NCI-H1105 (cell line): ENCODE measurements at regions not wholly inside any gene's neighbourhood (a gene's known extent, or its start where the extent isn't known, plus 50 kb on each side); places are given as distances from the start of the nearest gene placed in this dataset.

Experiments
- DNase-seq: peaks from one replicate; lab custom pipeline; 2025; lab: John Stamatoyannopoulos, UW

- DNase-seq = no peak
Observed at GRCh38 chr9:121601194-121601593, 50.2 kb upstream of the DAB2IP start.
